Cardiac muscle cell (in vitro differentiated cells and primary cell): ENCODE measurements at regions not wholly inside any gene's neighbourhood (a gene's known extent, or its start where the extent isn't known, plus 50 kb on each side); places are given as distances from the start of the nearest gene placed in this dataset.

Experiments
- DNase-seq, 2 donors: peaks; one replicate each; pipeline versions ENCODE4 v3.0.0 to v3.0.0-alpha.2; 2010 to 2017; ENCODE audit warnings: low read depth in 1 of 2, low spot score in 1 of 2
- H3K27ac ChIP-seq: fragments of 200-600 bp; sonication (generic); 2 replicates; pipeline ENCODE4 v1.5.1; 2016
- H3K27me3 ChIP-seq: fragments of 200-600 bp; sonication (generic); 2 replicates; pipeline ENCODE4 v1.6.0; 2016; ENCODE audit warnings: control low read depth
- H3K36me3 ChIP-seq: fragments of 200-600 bp; sonication (generic); 2 replicates; pipeline ENCODE4 v1.5.1; 2016; ENCODE audit warnings: control low read depth
- H3K4me1 ChIP-seq: fragments of 200-600 bp; sonication (generic); 2 replicates; pipeline ENCODE4 v1.8.1; 2017; ENCODE audit warnings: low read depth, mild to moderate bottlenecking, mixed run types
- H3K4me3 ChIP-seq: fragments of 200-600 bp; sonication (generic); 2 replicates; pipeline ENCODE4 v1.5.1; 2016; ENCODE audit warnings: mild to moderate bottlenecking
- H3K9me3 ChIP-seq: fragments of 200-600 bp; sonication (generic); 2 replicates; pipeline ENCODE4 v1.5.1; 2017; ENCODE audit warnings: low read depth, mild to moderate bottlenecking, control low read depth
- CTCF ChIP-seq: IDR thresholded peaks from 2 replicates; pipeline ENCODE4 v1.5.1; 2012; ENCODE audit warnings: low read depth, mild to moderate bottlenecking, low read length

- Histone ChIP-seq H3K36me3 (no peaks in the 10 kb centered on the region), H3K27ac (no peak overlapping the region), H3K9me3 (no peaks in the 10 kb centered on the region), H3K4me1 (no peaks in the 10 kb centered on the region), H3K4me3 (no peak overlapping the region), H3K27me3 (peaks cover 78% of the 10 kb centered on the region)
- peak in 1 of 2 donors; percentile 11 for DNase-seq
- TF ChIP-seq CTCF = no peak
Measured at GRCh38 chr5:93252165-93252564, 328.9 kb downstream of the NR2F1-AS1 start.

- no peak for TF ChIP-seq CTCF
- Histone ChIP-seq H3K4me3 (no peak overlapping the region), H3K36me3 (no peaks in the 10 kb centered on the region), H3K9me3 (no peaks in the 10 kb centered on the region), H3K4me1 (no peaks in the 10 kb centered on the region), H3K27ac (no peak overlapping the region), H3K27me3 (peaks cover 80% of the 10 kb centered on the region)
- DNase-seq = no peak
Measured at GRCh38 chr5:93251347-93251746, 329.7 kb downstream of the NR2F1-AS1 start.

GRCh38 chr5:93250424-93250823, 330.6 kb downstream of the NR2F1-AS1 start:
- no peaks in the 10 kb centered on the region for H3K9me3 ChIP-seq
- H3K36me3 ChIP-seq = no peaks in the 10 kb centered on the region
- no peak overlapping the region for H3K27ac ChIP-seq
- peak in 1 of 2 donors; percentile 49 for DNase-seq
- no peak overlapping the region for H3K4me3 ChIP-seq
- peaks cover 81% of the 10 kb centered on the region for H3K27me3 ChIP-seq
- no peak for TF ChIP-seq CTCF
- H3K4me1 ChIP-seq = no peaks in the 10 kb centered on the region

GRCh38 chr5:93249651-93250289, 331.2 kb downstream of the NR2F1-AS1 start:
- DNase-seq = peak in 1 of 2 donors; percentile 78
- H3K27me3 ChIP-seq = peaks cover 83% of the 10 kb centered on the region
- no peaks in the 10 kb centered on the region for H3K9me3 ChIP-seq
- TF ChIP-seq CTCF = no peak
- H3K27ac ChIP-seq = no peak overlapping the region
- H3K36me3 ChIP-seq = no peaks in the 10 kb centered on the region
- H3K4me3 ChIP-seq = no peak overlapping the region
- no peaks in the 10 kb centered on the region for H3K4me1 ChIP-seq

GRCh38 chr5:93247105-93247504, 333.9 kb downstream of the NR2F1-AS1 start:
- Histone ChIP-seq H3K36me3 (no peaks in the 10 kb centered on the region), H3K9me3 (no peaks in the 10 kb centered on the region), H3K27me3 (peaks cover 79% of the 10 kb centered on the region), H3K27ac (no peak overlapping the region), H3K4me3 (no peak overlapping the region), H3K4me1 (no peaks in the 10 kb centered on the region)
- DNase-seq = peak in 1 of 2 donors; percentile 12
- no peak for TF ChIP-seq CTCF
